ENCODE measurements at regions not wholly inside any gene's neighbourhood (a gene's known extent, or its start where the extent isn't known, plus 50 kb on each side); places are given as distances from the start of the nearest gene placed in this dataset.

- H3K27ac Mint-ChIP-seq: no peak overlapping the region
- no peaks in the 10 kb centered on the region for H3K36me3 Mint-ChIP-seq (ENCODE audit: low read depth)
- TF ChIP-seq, protein P1, sequence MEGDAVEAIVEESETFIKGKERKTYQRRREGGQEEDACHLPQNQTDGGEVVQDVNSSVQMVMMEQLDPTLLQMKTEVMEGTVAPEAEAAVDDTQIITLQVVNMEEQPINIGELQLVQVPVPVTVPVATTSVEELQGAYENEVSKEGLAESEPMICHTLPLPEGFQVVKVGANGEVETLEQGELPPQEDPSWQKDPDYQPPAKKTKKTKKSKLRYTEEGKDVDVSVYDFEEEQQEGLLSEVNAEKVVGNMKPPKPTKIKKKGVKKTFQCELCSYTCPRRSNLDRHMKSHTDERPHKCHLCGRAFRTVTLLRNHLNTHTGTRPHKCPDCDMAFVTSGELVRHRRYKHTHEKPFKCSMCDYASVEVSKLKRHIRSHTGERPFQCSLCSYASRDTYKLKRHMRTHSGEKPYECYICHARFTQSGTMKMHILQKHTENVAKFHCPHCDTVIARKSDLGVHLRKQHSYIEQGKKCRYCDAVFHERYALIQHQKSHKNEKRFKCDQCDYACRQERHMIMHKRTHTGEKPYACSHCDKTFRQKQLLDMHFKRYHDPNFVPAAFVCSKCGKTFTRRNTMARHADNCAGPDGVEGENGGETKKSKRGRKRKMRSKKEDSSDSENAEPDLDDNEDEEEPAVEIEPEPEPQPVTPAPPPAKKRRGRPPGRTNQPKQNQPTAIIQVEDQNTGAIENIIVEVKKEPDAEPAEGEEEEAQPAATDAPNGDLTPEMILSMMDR (IDR thresholded peaks at IDR 0.05): no peak
- H3K4me3 Mint-ChIP-seq: no peak overlapping the region
- H3K9me3 Mint-ChIP-seq: no peaks in the 10 kb centered on the region
- no peaks in the 10 kb centered on the region for H3K27me3 Mint-ChIP-seq (ENCODE audit: low read depth, poor library complexity)
- no peak for DNase-seq
- H3K4me1 Mint-ChIP-seq: peaks cover 5% of the 10 kb centered on the region
Measured at GRCh38 chr15:46861796-46862195, 855.5 kb upstream of the SEMA6D start.

DNA sequence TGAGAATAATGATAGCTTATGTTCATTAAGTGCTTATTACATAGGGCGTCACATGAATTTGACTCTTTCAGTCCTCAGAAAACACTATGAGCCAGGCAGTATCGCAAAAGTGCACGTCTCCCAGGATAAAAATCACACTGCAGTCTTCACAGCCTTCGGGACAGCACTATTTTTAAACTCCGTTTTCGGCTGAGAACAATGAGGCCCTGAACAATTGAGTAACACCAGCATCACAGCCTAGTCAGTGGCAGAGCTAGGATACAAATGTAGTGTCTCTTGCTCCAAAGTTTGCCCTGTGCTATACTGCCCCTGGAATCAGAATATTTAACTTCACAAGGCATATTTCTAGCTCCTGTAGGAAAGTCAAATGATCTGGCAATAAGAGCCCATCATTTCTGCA lies 852.1 kb upstream of the SEMA6D start:
- no peaks in the 10 kb centered on the region for H3K9me3 Mint-ChIP-seq

DNA sequence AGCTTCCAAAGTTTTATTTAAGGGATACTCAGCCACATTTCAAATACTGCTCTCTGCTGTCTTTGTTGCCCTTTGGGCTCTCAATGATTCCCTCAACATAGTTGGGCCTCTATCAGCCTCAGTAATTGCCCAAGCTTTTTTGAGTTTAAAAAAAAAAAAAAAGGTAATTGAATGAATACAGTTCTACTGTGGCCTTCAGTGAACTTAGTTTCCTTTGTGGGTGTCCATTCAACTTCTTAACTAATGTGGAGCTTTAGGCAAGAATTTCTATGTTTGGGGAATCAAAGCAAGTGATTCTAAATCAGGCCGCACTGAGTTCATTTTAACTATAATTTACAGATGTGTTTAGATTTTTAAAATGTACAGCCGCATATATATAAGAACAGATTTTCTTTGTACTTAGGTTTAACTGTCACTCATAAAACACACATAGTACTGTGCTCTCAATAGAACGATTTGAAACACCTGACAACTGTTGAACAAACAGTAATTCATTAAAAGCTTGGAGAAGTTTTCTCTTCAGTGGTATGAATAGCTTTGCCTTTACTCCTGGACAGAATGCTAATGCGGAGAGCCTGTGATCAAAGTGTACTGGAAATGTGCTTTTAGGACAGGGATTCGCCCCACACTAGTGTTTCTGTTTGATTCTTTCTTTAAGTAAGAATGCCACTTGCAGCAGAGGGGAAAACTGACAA lies 844.9 kb upstream of the SEMA6D start:
- Mint-ChIP-seq H3K36me3 (ENCODE audit: low read depth) (no peaks in the 10 kb centered on the region), H3K9me3 (no peaks in the 10 kb centered on the region), H3K27me3 (ENCODE audit: low read depth, poor library complexity) (peaks cover 4% of the 10 kb centered on the region), H3K27ac (no peak overlapping the region), H3K4me3 (no peak overlapping the region), H3K4me1 (peaks cover 11% of the 10 kb centered on the region)
- TF ChIP-seq, protein P1 (IDR thresholded peaks at IDR 0.05): no peak
- DNase-seq: no peak

More for the DNA sequence above, 852.1 kb upstream of the SEMA6D start:
- Mint-ChIP-seq H3K4me1 (peaks cover 6% of the 10 kb centered on the region), H3K36me3 (ENCODE audit: low read depth) (no peaks in the 10 kb centered on the region), H3K27ac (no peak overlapping the region), H3K4me3 (no peak overlapping the region), H3K27me3 (ENCODE audit: low read depth, poor library complexity) (no peaks in the 10 kb centered on the region)
- no peak for DNase-seq
- TF ChIP-seq, protein P1 (IDR thresholded peaks at IDR 0.05): no peak

- no peak for DNase-seq
- H3K9me3 Mint-ChIP-seq: no peaks in the 10 kb centered on the region
- H3K4me1 Mint-ChIP-seq: peaks cover 11% of the 10 kb centered on the region
- H3K4me3 Mint-ChIP-seq: no peak overlapping the region
- H3K36me3 Mint-ChIP-seq (ENCODE audit: low read depth): no peaks in the 10 kb centered on the region
- TF ChIP-seq, protein P1 (IDR thresholded peaks at IDR 0.05): no peak
- H3K27ac Mint-ChIP-seq: no peak overlapping the region
- H3K27me3 Mint-ChIP-seq (ENCODE audit: low read depth, poor library complexity): peaks cover 4% of the 10 kb centered on the region
Measured at GRCh38 chr15:46872981-46873330, 844.3 kb upstream of the SEMA6D start.

DNA sequence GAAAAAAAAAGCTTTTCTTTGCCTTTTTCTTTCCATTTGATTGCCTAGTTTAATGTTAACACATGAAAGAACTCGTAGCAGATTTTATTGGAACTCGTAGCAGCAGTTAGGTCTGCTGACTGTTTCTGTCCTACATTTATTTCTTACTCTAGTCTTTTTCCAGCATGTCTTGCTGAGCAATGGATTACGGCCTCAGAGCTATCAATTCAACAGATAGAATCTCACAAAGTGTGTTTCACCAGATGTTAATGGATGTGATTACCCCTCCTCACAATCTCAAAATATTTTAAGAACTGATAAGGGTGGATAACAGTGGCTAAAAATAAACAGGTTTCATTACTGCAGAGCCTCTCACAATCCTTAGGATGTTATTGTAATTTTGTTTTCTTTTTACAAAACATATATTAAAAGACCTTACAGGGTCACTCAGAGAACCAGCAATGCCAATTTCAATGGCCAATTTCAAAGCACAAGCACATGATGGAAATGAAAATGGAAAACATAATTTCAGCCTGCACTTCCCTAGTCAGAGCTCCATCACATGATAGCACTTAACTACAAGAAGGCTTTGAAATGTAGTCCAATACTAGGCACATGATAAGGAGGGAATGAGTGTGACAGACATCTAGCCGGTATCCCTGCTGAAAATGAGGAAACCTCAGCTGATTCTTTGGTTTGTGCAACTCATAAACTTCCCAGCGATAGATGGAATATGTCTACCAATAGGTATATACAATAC lies 838.1 kb upstream of the SEMA6D start:
- Mint-ChIP-seq H3K36me3 (ENCODE audit: low read depth) (no peaks in the 10 kb centered on the region), H3K9me3 (peaks cover 7% of the 10 kb centered on the region), H3K4me1 (no peaks in the 10 kb centered on the region), H3K27ac (no peak overlapping the region), H3K4me3 (no peak overlapping the region), H3K27me3 (ENCODE audit: low read depth, poor library complexity) (no peaks in the 10 kb centered on the region)
- TF ChIP-seq, protein P1 (IDR thresholded peaks at IDR 0.05): no peak
- no peak for DNase-seq

GRCh38 chr15:46880791-46881190 lies 836.5 kb upstream of the SEMA6D start:
- Mint-ChIP-seq H3K4me3 (no peak overlapping the region), H3K36me3 (ENCODE audit: low read depth) (no peaks in the 10 kb centered on the region), H3K4me1 (no peaks in the 10 kb centered on the region), H3K27me3 (ENCODE audit: low read depth, poor library complexity) (no peaks in the 10 kb centered on the region), H3K9me3 (peaks cover 11% of the 10 kb centered on the region), H3K27ac (no peak overlapping the region)
- DNase-seq: no peak
- TF ChIP-seq, protein P1 (IDR thresholded peaks at IDR 0.05): no peak

All from nephron progenitor cell (in vitro differentiated cells).